GM18951 (cell line): ENCODE measurements at regions not wholly inside any gene's neighbourhood (a gene's known extent, or its start where the extent isn't known, plus 50 kb on each side); places are given as distances from the start of the nearest gene placed in this dataset.

Experiments used
- POLR2A ChIP-seq: IDR thresholded peaks from 4 replicates; pipeline ENCODE4 v1.6.1; 2011; ENCODE audit warnings: mild to moderate bottlenecking; ENCODE audit not compliant: insufficient read length, insufficient read depth; ENCODE audit errors: extremely low read depth
- in situ Hi-C: fragments of 300-500 bp; cut with MboI; formaldehyde crosslinking; loops from one replicate; pipeline ENCODE4 v1.12.0; 2022; ENCODE audit warnings: low sequenced_read_pairs, mixed read lengths, inconsistent platforms; ENCODE audit not compliant: unreplicated experiment

GRCh38 chr15:91737151-91737818, 116.2 kb upstream of the SLCO3A1 start:
- no peak for TF ChIP-seq POLR2A
- in situ Hi-C loops = no loop called here

- no peak for TF ChIP-seq POLR2A
- in situ Hi-C loops = no loop called here
Observed at GRCh38 chr15:91741986-91742385, 111.5 kb upstream of the SLCO3A1 start.

GRCh38 chr15:91751611-91752010, 101.9 kb upstream of the SLCO3A1 start:
- in situ Hi-C loops = no loop called here
- no peak for TF ChIP-seq POLR2A

- in situ Hi-C loops = no loop called here
- no peak for TF ChIP-seq POLR2A
Observed at GRCh38 chr15:91752081-91752785, 101.3 kb upstream of the SLCO3A1 start.

- in situ Hi-C loops = no loop called here
- TF ChIP-seq POLR2A = no peak
Observed at GRCh38 chr15:91759560-91759959, 93.9 kb upstream of the SLCO3A1 start.

GRCh38 chr15:91765660-91766059, 87.8 kb upstream of the SLCO3A1 start:
- in situ Hi-C loops = no loop called here
- TF ChIP-seq POLR2A = no peak

- in situ Hi-C loops = no loop called here
- TF ChIP-seq POLR2A = no peak
Observed at GRCh38 chr15:91769476-91769875, 84.0 kb upstream of the SLCO3A1 start.

- TF ChIP-seq POLR2A = no peak
- in situ Hi-C loops = no loop called here
Observed at GRCh38 chr15:91769894-91770293, 83.6 kb upstream of the SLCO3A1 start.

- no peak for TF ChIP-seq POLR2A
- in situ Hi-C loops = no loop called here
Observed at GRCh38 chr15:91776104-91776503, 77.4 kb upstream of the SLCO3A1 start.

- in situ Hi-C loops = no loop called here
- no peak for TF ChIP-seq POLR2A
Observed at GRCh38 chr15:91779960-91780359, 73.5 kb upstream of the SLCO3A1 start.

GRCh38 chr15:91780387-91780786, 73.1 kb upstream of the SLCO3A1 start:
- in situ Hi-C loops = no loop called here
- no peak for TF ChIP-seq POLR2A

- no peak for TF ChIP-seq POLR2A
- in situ Hi-C loops = no loop called here
Observed at GRCh38 chr15:91782221-91782620, 71.3 kb upstream of the SLCO3A1 start.

- no peak for TF ChIP-seq POLR2A
- in situ Hi-C loops = no loop called here
Observed at GRCh38 chr15:91783008-91783407, 70.5 kb upstream of the SLCO3A1 start.

GRCh38 chr15:91783451-91783850, 70.1 kb upstream of the SLCO3A1 start:
- TF ChIP-seq POLR2A = no peak
- in situ Hi-C loops = no loop called here
